ENCODE measurements at regions not wholly inside any gene's neighbourhood (a gene's known extent, or its start where the extent isn't known, plus 50 kb on each side); places are given as distances from the start of the nearest gene placed in this dataset.

DNA sequence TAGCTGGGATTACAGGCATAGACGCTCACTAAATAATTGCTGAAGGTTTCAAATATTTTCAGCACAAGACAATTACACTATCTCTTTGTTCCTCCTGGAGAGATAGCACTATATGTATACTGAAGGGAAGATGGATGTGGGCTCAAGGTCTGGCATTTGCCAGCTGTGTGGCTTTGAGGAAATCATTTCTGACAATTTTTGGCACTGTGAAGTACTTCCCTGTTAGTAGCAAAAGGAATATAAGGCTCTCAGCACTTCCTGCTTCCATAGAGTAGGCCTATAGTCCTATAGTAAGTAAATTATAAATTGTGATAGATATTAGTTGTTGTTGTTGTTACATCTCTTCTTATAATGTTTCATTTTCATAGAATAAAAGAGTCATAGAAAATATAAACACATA is 271.1 kb downstream of the SAMD5 start:
- H3K36me3 ChIP-seq, result no peaks in the 10 kb centered on the region
- intact Hi-C loops (cut with DNase I; ENCODE audit: low total_unique reads), result loop anchor here (5.0 kb wide), 1 partner anchor 622 kb away; no protein-coding TSS in a partner anchor
- no peak for DNase-seq (ENCODE audit: low spot score in 2 of 2)
- no peaks in the 10 kb centered on the region for H3K4me1 ChIP-seq
- H3K9me3 ChIP-seq, result no peaks in the 10 kb centered on the region
- no peak overlapping the region for H3K27ac ChIP-seq
- no peak overlapping the region for H3K4me3 ChIP-seq
- no peaks in the 10 kb centered on the region for H3K27me3 ChIP-seq
- no peak for TF ChIP-seq POLR2AphosphoS5 (IDR thresholded peaks at IDR 0.05)
- TF ChIP-seq, protein P1, sequence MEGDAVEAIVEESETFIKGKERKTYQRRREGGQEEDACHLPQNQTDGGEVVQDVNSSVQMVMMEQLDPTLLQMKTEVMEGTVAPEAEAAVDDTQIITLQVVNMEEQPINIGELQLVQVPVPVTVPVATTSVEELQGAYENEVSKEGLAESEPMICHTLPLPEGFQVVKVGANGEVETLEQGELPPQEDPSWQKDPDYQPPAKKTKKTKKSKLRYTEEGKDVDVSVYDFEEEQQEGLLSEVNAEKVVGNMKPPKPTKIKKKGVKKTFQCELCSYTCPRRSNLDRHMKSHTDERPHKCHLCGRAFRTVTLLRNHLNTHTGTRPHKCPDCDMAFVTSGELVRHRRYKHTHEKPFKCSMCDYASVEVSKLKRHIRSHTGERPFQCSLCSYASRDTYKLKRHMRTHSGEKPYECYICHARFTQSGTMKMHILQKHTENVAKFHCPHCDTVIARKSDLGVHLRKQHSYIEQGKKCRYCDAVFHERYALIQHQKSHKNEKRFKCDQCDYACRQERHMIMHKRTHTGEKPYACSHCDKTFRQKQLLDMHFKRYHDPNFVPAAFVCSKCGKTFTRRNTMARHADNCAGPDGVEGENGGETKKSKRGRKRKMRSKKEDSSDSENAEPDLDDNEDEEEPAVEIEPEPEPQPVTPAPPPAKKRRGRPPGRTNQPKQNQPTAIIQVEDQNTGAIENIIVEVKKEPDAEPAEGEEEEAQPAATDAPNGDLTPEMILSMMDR (IDR thresholded peaks at IDR 0.05), result no peak
- no peak for TF ChIP-seq POLR2A (IDR thresholded peaks at IDR 0.05)

DNA sequence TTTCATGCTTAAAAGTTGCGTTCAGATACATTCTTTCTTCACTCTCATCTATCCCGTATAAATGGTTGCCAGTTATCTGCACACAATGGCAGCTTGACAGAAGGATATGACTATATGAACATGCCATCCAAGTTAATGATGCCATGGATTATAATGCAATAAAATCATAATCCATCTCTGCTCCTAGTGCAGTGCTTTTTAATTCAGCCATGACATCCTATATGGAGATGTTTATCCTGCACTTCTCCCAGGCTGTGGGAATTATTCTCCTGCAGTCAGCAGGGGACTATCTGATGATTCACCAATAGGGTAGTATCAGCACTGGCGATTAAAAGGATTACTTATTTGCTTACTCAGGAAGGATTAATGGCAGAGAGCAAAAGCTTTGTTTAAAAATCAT is 273.8 kb downstream of the SAMD5 start:
- Histone ChIP-seq H3K9me3 (no peaks in the 10 kb centered on the region), H3K27ac (no peak overlapping the region), H3K27me3 (no peaks in the 10 kb centered on the region), H3K4me3 (no peak overlapping the region), H3K36me3 (no peaks in the 10 kb centered on the region), H3K4me1 (no peaks in the 10 kb centered on the region)
- intact Hi-C loops (cut with DNase I; ENCODE audit: low total_unique reads), result loop anchor here (5.0 kb wide), 1 partner anchor 625 kb away; no protein-coding TSS in a partner anchor
- no peak for DNase-seq (ENCODE audit: low spot score in 2 of 2)
- no peak for TF ChIP-seq POLR2A (IDR thresholded peaks at IDR 0.05)
- TF ChIP-seq, protein P1 (IDR thresholded peaks at IDR 0.05), result no peak
- no peak for TF ChIP-seq POLR2AphosphoS5 (IDR thresholded peaks at IDR 0.05)

DNA sequence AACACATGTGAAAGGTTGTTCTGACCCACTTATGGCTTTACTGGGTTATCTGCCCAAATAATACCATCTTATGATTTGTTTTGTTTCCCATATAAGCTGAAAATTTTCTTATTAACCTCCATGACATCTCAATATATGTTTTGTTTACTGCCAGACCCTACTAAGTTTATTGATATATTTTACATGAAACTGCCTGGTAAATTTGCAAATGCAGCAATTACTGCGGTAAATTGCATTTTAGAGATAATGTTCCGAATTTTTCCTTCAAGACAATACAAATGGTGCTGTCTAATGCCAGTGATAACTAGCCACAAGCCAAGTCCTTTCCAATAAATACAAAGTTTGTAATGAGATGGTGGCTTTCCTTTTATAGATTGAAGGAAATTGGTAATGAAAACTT is 275.9 kb downstream of the SAMD5 start:
- Histone ChIP-seq H3K36me3 (no peaks in the 10 kb centered on the region), H3K4me1 (no peaks in the 10 kb centered on the region), H3K4me3 (no peak overlapping the region), H3K27ac (no peak overlapping the region), H3K9me3 (no peaks in the 10 kb centered on the region), H3K27me3 (no peaks in the 10 kb centered on the region)
- intact Hi-C loops (cut with DNase I; ENCODE audit: low total_unique reads), result loop anchor here (5.0 kb wide), 1 partner anchor 627 kb away; no protein-coding TSS in a partner anchor
- DNase-seq (ENCODE audit: low spot score in 2 of 2), result no peak
- TF ChIP-seq, protein P1 (IDR thresholded peaks at IDR 0.05), result no peak

DNA sequence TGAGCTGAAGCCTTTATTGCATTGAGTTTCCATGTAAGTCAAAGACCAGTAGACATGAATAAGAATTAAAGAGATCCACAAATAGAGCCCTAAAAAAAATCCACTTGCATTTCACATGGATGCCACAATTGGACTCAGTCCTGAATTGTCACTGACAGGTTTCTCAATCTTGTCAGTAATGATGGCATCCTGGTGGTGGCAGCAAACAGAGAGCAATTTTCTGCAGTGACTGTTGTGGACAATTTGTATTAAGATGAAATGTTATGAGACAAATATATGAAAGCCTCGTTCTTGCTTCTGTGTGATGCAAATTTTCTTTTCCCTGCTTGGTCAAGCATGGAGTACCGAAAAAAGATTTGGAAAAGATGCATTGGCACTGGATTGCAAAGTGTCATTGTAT is 278.9 kb downstream of the SAMD5 start:
- no peak for DNase-seq (ENCODE audit: low spot score in 2 of 2)
- TF ChIP-seq POLR2A (IDR thresholded peaks at IDR 0.05), result no peak
- no peak for TF ChIP-seq POLR2AphosphoS5 (IDR thresholded peaks at IDR 0.05)
- TF ChIP-seq, protein P1 (IDR thresholded peaks at IDR 0.05), result no peak
- Histone ChIP-seq H3K27me3 (no peaks in the 10 kb centered on the region), H3K9me3 (no peaks in the 10 kb centered on the region), H3K4me3 (no peak overlapping the region), H3K4me1 (no peaks in the 10 kb centered on the region), H3K27ac (no peak overlapping the region), H3K36me3 (no peaks in the 10 kb centered on the region)
- intact Hi-C loops (cut with DNase I; ENCODE audit: low total_unique reads), result no loop called here

DNA sequence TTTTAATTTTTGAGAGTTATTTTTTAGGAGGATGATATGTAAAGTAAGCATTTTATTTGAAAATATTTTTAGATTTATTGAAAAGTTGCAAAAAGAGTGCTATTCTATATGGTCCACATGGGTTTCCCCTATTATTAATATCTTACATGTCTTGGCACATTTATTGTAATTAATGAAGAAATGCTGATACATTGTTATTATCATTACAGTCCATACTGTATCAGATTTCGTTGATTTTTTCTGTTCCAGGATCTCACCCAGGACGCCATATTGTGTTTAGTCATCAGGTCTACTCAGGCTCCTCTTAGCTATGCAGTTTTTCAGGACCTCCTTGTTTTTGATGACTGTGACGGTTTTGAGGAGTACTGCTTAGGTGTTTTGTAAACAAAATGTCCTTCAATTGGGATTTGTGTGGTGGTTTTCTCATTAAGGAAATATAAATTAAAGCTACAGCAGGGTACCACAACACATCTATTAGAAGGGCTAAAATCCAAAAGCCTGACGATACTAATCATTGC is 281.0 kb downstream of the SAMD5 start:
- TF ChIP-seq POLR2A (IDR thresholded peaks at IDR 0.05) (no peak), POLR2AphosphoS5 (IDR thresholded peaks at IDR 0.05) (no peak)
- TF ChIP-seq, protein P1 (IDR thresholded peaks at IDR 0.05), result no peak
- intact Hi-C loops (cut with DNase I; ENCODE audit: low total_unique reads), result no loop called here
- Histone ChIP-seq H3K36me3 (no peaks in the 10 kb centered on the region), H3K9me3 (no peaks in the 10 kb centered on the region), H3K4me3 (no peak overlapping the region), H3K27me3 (no peaks in the 10 kb centered on the region), H3K27ac (no peak overlapping the region), H3K4me1 (no peaks in the 10 kb centered on the region)
- no peak for DNase-seq (ENCODE audit: low spot score in 2 of 2)

All from breast epithelium (tissue), 4 donors.